HepG2 (cell line): ENCODE measurements at regions not wholly inside any gene's neighbourhood (a gene's known extent, or its start where the extent isn't known, plus 50 kb on each side); places are given as distances from the start of the nearest gene placed in this dataset.

Experiments used
- ATAC-seq: fragments of 200-7000 bp; cut with Tn5 transposase; 3 replicates; pipeline ENCODE4 v1.9.1; 2020; ENCODE audit warnings: mild to moderate bottlenecking, moderate library complexity
- BruUV-seq: library from RNA; stranded (reverse); fragments of 400-500 nt; replicated peaks from 2 replicates; lab custom pipeline; 2021; lab: Mats Ljungman, UMichigan
- CTCF ChIA-PET: fragments of 300-600 bp; formaldehyde crosslinking; extraction: SDS; loops from one replicate; lab custom pipeline; 2021; ENCODE audit warnings: low total read pairs, inconsistent platforms, low intra/inter-chr PET ratio; lab: Yijun Ruan, JAX
- POLR2A ChIA-PET: fragments of 350-600 bp; sonication (Branson Sonifier 250); formaldehyde crosslinking; loops from one replicate; lab custom pipeline; 2020; ENCODE audit warnings: antibody characterized with exemption, inconsistent platforms; lab: Yijun Ruan, JAX
- DNase-seq: peaks from one replicate; pipeline ENCODE4 v3.0.0-alpha.2; 2015; ENCODE audit warnings: low spot score
- FAIRE-seq: peaks from 3 replicates; lab custom pipeline; 2011; peaks lifted over from hg19 to GRCh38; lab: Jason Lieb, UNC
- H2AFZ ChIP-seq: one replicate; pipeline ENCODE4 v1.6.1; 2011; ENCODE audit warnings: low read length, inconsistent platforms
- H3K27ac ChIP-seq: fragments of 300-600 bp; 3 replicates; pipeline ENCODE4 v1.8.0; 2011; ENCODE audit warnings: mixed run types, mild to moderate bottlenecking, mixed read lengths, low read length, inconsistent platforms; ENCODE audit not compliant: insufficient read depth; ENCODE audit errors: extremely low read length
- H3K27me3 ChIP-seq, 2 experiments: fragments of 200-600 bp in 1 of 2; 2 replicates in 1 of 2; 3 replicates in 1 of 2; pipeline versions ENCODE4 v1.6.0 to v1.8.0; 2011; ENCODE audit warnings: low read length in 2 of 2, mild to moderate bottlenecking in 2 of 2, moderate library complexity in 2 of 2, inconsistent platforms in 1 of 2; ENCODE audit not compliant: insufficient read depth in 2 of 2, control insufficient read depth in 1 of 2
- H3K36me3 ChIP-seq, 2 experiments: fragments of 200-600 bp in 1 of 2; replicated peaks in 1 of 2; 2 replicates in 1 of 2; 3 replicates in 1 of 2; pipeline versions ENCODE4 v1.5.1 to v1.8.0; 2011; ENCODE audit warnings: low read length in 2 of 2, inconsistent platforms in 1 of 2; ENCODE audit not compliant: insufficient read depth in 2 of 2, control insufficient read depth in 1 of 2
- H3K4me1 ChIP-seq: 2 replicates; pipeline ENCODE4 v1.5.1; 2012; ENCODE audit warnings: low read length, inconsistent platforms; ENCODE audit not compliant: insufficient read depth
- H3K4me2 ChIP-seq: 2 replicates; pipeline ENCODE4 v1.6.0; 2011; ENCODE audit warnings: low read depth, low read length, inconsistent platforms
- H3K4me3 ChIP-seq, 3 experiments: fragments of 200-600 bp in 1 of 3; sonication (generic), shearing (Covaris generic) in 1 of 3; replicated peaks in 1 of 3; 2 replicates each; pipeline ENCODE4 v1.5.1; 2011 to 2016; ENCODE audit warnings: low read length in 3 of 3, inconsistent platforms in 2 of 3, low read depth in 2 of 3, mild to moderate bottlenecking in 2 of 3, control low read depth in 1 of 3, mixed read lengths in 1 of 3; ENCODE audit not compliant: insufficient read depth in 1 of 3
- H3K79me2 ChIP-seq: one replicate; pipeline ENCODE4 v1.6.1; 2011; ENCODE audit warnings: low read length, inconsistent platforms; ENCODE audit not compliant: insufficient read depth
- H3K9ac ChIP-seq: 2 replicates; pipeline ENCODE4 v1.6.0; 2011; ENCODE audit warnings: mild to moderate bottlenecking, low read depth, low read length, inconsistent platforms; ENCODE audit not compliant: insufficient read depth
- H3K9me3 ChIP-seq: 2 replicates; pipeline ENCODE4 v1.5.1; 2012; ENCODE audit warnings: mild to moderate bottlenecking, low read length
- H4K20me1 ChIP-seq: 2 replicates; pipeline ENCODE4 v1.6.0; 2011; ENCODE audit warnings: inconsistent platforms, mild to moderate bottlenecking, low read length, moderate library complexity; ENCODE audit not compliant: insufficient read depth
- AGO1 ChIP-seq: fragments of 200-400 bp; formaldehyde crosslinking; IDR thresholded peaks from 2 replicates; pipeline ENCODE4 v1.6.1; 2017; ENCODE audit warnings: mild to moderate bottlenecking, low read depth, low read length, moderate library complexity; ENCODE audit not compliant: poor library complexity, severe bottlenecking
- CBFB ChIP-seq: sonication (generic); formaldehyde crosslinking; IDR thresholded peaks from 2 replicates; pipeline ENCODE4 v1.4.0; 2020; ENCODE audit warnings: missing genetic modification reagents
- HCFC1 ChIP-seq: fragments of 150-350 bp; IDR thresholded peaks from 2 replicates; pipeline ENCODE4 v1.6.1; 2014; ENCODE audit warnings: low read depth, low read length
- KLF15 ChIP-seq: sonication (generic); formaldehyde crosslinking; IDR thresholded peaks from 2 replicates; pipeline ENCODE4 v1.8.1; 2023; ENCODE audit warnings: borderline replicate concordance, mild to moderate bottlenecking, inconsistent platforms, missing genetic modification reagents, mixed read lengths
- MAFK ChIP-seq, 2 experiments: IDR thresholded peaks in 1 of 2; conservative IDR thresholded peaks in 1 of 2; 2 replicates each; pipeline ENCODE4 v1.6.1; 2011; ENCODE audit warnings: improper control_type of control experiment in 2 of 2, low read length in 2 of 2
- NFE2L2 ChIP-seq: fragments of 150-350 bp; IDR thresholded peaks from 2 replicates; pipeline ENCODE4 v1.6.1; 2014; ENCODE audit warnings: low read length
- PCBP2 ChIP-seq: fragments of 200-400 bp; formaldehyde crosslinking; optimal IDR thresholded peaks from 2 replicates; pipeline ENCODE3; 2018; ENCODE audit warnings: low read length, low read depth; ENCODE audit not compliant: poor library complexity, severe bottlenecking
- PTBP1 ChIP-seq: fragments of 200-400 bp; formaldehyde crosslinking; IDR thresholded peaks from 2 replicates; pipeline ENCODE4 v1.6.1; 2018; ENCODE audit warnings: low read length, low read depth; ENCODE audit not compliant: poor library complexity, severe bottlenecking
- RORA ChIP-seq: sonication (generic); formaldehyde crosslinking; IDR thresholded peaks from 2 replicates; pipeline ENCODE4 v1.5.0; 2020; ENCODE audit warnings: mild to moderate bottlenecking, missing genetic modification reagents, moderate library complexity
- SETDB1 ChIP-seq: sonication (generic); formaldehyde crosslinking; IDR thresholded peaks from 2 replicates; pipeline ENCODE4 v1.5.1; 2020; ENCODE audit warnings: missing genetic modification reagents, mild to moderate bottlenecking, borderline replicate concordance
- SNAPC2 ChIP-seq: sonication (generic); formaldehyde crosslinking; IDR thresholded peaks from 2 replicates; pipeline ENCODE4 v1.8.1; 2022; ENCODE audit warnings: mild to moderate bottlenecking, missing genetic modification reagents
- ZBTB3 ChIP-seq: sonication (generic); formaldehyde crosslinking; IDR thresholded peaks from 2 replicates; pipeline ENCODE4 v1.4.0; 2020; ENCODE audit warnings: low read depth, mild to moderate bottlenecking, moderate library complexity, missing genetic modification reagents, borderline replicate concordance
- ZFP41 ChIP-seq: sonication (generic); formaldehyde crosslinking; IDR thresholded peaks from 2 replicates; pipeline ENCODE4 v1.4.0; 2020; ENCODE audit warnings: mild to moderate bottlenecking, missing genetic modification reagents, borderline replicate concordance
- ZNF205 ChIP-seq: IDR thresholded peaks from 2 replicates; pipeline ENCODE4 v1.6.1; 2018; ENCODE audit warnings: missing biosample characterization, missing genetic modification reagents
- ZNF383 ChIP-seq: sonication (generic); formaldehyde crosslinking; IDR thresholded peaks from 2 replicates; pipeline ENCODE4 v1.4.0; 2020; ENCODE audit warnings: missing genetic modification reagents, mild to moderate bottlenecking, borderline replicate concordance
- ZNF510 ChIP-seq: sonication (generic); formaldehyde crosslinking; IDR thresholded peaks from 2 replicates; pipeline ENCODE4 v1.4.0; 2020; ENCODE audit warnings: low read depth, mild to moderate bottlenecking, missing genetic modification reagents
- whole genome bisulfite sequencing: methylation state at CpG from one replicate; pipeline ENCODE4 v1.1.6; 2017; ENCODE audit warnings: low lambda C conversion rate; 5-methylcytosine and 5-hydroxymethylcytosine counted together
- in situ Hi-C: cut with HindIII; loops from 2 replicates; pipeline ENCODE4 v1.10.0; 2017; ENCODE audit warnings: low pct_unique_long_range_greater_than_20kb; ENCODE audit not compliant: extremely low pct_ligation_motif_present
- intact Hi-C: fragments of 100-400 bp; cut with micrococcal nuclease; formaldehyde crosslinking; loops from one replicate; pipeline ENCODE4 v1.10.0; 2022; ENCODE audit not compliant: unreplicated experiment

- in situ Hi-C loops: no loop called here
- Histone ChIP-seq H2AFZ (no peak overlapping the region), H3K9me3 (peaks cover 86% of the 10 kb centered on the region), H3K79me2 (no peaks in the 10 kb centered on the region), H3K4me1 (no peaks in the 10 kb centered on the region), H4K20me1 (no peaks in the 10 kb centered on the region), H3K4me2 (no peak overlapping the region), H3K9ac (no peak overlapping the region), H3K36me3 (no peaks in the 10 kb centered on the region), H3K4me3 (no peak overlapping the region), H3K27me3 (no peaks in the 10 kb centered on the region), H3K27ac (no peak overlapping the region)
- WGBS: 14% methylated on average over 3 of the region's 3 CpGs
- ATAC-seq: no peak
- no peak for DNase-seq
- no peak for FAIRE-seq
- BruUV-seq: no TSS peak
- intact Hi-C loops: no loop called here
- ChIA-PET CTCF (no interaction called here), POLR2A (no interaction called here)
- TF ChIP-seq ZNF510 (no peak), PCBP2 (no peak), ZNF383 (no peak), RORA (CRISPR knock-in tag) (no peak), HCFC1 (no peak), AGO1 (no peak), ZFP41 (no peak), SNAPC2 (CRISPR knock-in tag) (no peak), SETDB1 (CRISPR knock-in tag) (no peak), ZNF205 (CRISPR knock-in tag) (no peak), ZBTB3 (no peak)
Measured at GRCh38 chr3:1766384-1766783, 332.3 kb upstream of the CNTN4 start.

- WGBS: 0% methylated on average over 1 of the region's 1 CpG
Measured at GRCh38 chr3:1773679-1774078, 325.0 kb upstream of the CNTN4 start.

More at GRCh38 chr3:1773679-1774078, 325.0 kb upstream of the CNTN4 start:
- Histone ChIP-seq H4K20me1 (no peaks in the 10 kb centered on the region), H3K27ac (no peak overlapping the region), H3K36me3 (no peaks in the 10 kb centered on the region), H3K4me2 (no peak overlapping the region), H3K79me2 (no peaks in the 10 kb centered on the region), H3K27me3 (no peaks in the 10 kb centered on the region), H2AFZ (no peak overlapping the region), H3K4me1 (no peaks in the 10 kb centered on the region), H3K9ac (no peak overlapping the region), H3K9me3 (peaks cover 100% of the 10 kb centered on the region), H3K4me3 (no peak overlapping the region)
- in situ Hi-C loops (no loop called here), intact Hi-C loops (loop anchor here (10.0 kb wide), 1 partner anchor 441 kb away; no protein-coding TSS in a partner anchor)
- ATAC-seq (no peak), DNase-seq (no peak), FAIRE-seq (no peak)
- CTCF ChIA-PET: no interaction called here
- POLR2A ChIA-PET: no interaction called here
- TF ChIP-seq NFE2L2: peak; percentile 70; the same call in 1 of the 2 replicates
- peak; percentile 19 to 49; a peak in 3 of 4 replicates for TF ChIP-seq MAFK (conservative IDR thresholded peaks at IDR 0.05 in 1 of 2, IDR thresholded peaks at IDR 0.05 in 1 of 2; ENCODE audit: low read length in 2 of 2)
- TF ChIP-seq PTBP1: no peak
- TF ChIP-seq CBFB (CRISPR knock-in tag): no peak
- TF ChIP-seq KLF15 (CRISPR knock-in tag): no peak
- BruUV-seq: no TSS peak
